ENCODE measurements at regions not wholly inside any gene's neighbourhood (a gene's known extent, or its start where the extent isn't known, plus 50 kb on each side); places are given as distances from the start of the nearest gene placed in this dataset.

DNA sequence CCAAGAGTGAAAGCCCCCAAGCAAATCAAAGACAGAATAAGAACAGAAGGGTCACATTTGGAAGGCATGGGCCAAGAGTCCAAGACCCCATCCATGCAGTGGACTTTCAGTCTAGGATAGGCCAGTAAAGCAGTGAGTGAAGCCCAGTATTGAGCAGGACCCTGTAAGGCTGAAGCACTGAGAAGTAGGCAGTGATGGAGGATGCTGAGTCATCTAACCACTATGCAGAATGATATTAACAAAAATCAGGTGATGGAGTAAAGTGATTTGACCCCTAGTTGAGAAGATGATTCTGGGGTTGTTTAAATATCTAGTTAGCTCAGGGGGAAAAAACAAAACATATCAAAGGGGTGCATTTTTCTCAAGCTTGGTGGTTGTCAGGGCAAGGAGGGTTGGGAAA, 308.7 kb upstream of the PLXNA2 start:
- TF ChIP-seq, protein P1, sequence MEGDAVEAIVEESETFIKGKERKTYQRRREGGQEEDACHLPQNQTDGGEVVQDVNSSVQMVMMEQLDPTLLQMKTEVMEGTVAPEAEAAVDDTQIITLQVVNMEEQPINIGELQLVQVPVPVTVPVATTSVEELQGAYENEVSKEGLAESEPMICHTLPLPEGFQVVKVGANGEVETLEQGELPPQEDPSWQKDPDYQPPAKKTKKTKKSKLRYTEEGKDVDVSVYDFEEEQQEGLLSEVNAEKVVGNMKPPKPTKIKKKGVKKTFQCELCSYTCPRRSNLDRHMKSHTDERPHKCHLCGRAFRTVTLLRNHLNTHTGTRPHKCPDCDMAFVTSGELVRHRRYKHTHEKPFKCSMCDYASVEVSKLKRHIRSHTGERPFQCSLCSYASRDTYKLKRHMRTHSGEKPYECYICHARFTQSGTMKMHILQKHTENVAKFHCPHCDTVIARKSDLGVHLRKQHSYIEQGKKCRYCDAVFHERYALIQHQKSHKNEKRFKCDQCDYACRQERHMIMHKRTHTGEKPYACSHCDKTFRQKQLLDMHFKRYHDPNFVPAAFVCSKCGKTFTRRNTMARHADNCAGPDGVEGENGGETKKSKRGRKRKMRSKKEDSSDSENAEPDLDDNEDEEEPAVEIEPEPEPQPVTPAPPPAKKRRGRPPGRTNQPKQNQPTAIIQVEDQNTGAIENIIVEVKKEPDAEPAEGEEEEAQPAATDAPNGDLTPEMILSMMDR (IDR thresholded peaks at IDR 0.05) = no peak
- no peak for TF ChIP-seq POLR2A (IDR thresholded peaks at IDR 0.05)
- no peak for TF ChIP-seq POLR2AphosphoS5 (IDR thresholded peaks at IDR 0.05)
- no peak for TF ChIP-seq EP300 (IDR thresholded peaks at IDR 0.05; ENCODE audit: low read depth)
